ENCODE measurements at regions not wholly inside any gene's neighbourhood (a gene's known extent, or its start where the extent isn't known, plus 50 kb on each side); places are given as distances from the start of the nearest gene placed in this dataset.
"Not testable (repeated sequence)": the region's sequence is repeated elsewhere in the genome, so short reads cannot be mapped to it uniquely, and the experiment has no call there.

DNA sequence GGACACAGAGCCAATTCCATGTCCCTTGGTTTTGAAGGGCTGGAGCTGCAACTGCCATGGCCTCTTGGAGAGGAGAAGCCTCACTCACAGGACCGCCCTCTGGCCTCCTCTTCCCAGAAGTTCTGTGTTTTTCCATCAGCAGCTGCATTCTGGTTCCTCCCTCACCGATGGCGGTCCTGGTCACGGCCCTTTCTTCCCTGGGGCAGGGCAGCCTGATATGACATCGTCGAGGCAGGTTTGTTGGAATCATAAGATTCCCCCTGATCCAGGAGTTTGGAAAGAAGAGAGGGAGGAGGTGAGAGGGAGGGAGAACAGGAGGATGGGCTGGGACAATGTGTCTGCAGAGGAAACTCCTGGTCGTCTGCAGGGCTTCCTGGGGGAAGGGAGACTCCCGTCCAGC, 82.7 kb upstream of the PDZD8 start:
- no peak for DNase-seq (ENCODE audit: low read depth)

- no peak for DNase-seq (ENCODE audit: low read depth)
Observed at GRCh38 chr10:117457071-117457810, 82.0 kb upstream of the PDZD8 start.

DNA sequence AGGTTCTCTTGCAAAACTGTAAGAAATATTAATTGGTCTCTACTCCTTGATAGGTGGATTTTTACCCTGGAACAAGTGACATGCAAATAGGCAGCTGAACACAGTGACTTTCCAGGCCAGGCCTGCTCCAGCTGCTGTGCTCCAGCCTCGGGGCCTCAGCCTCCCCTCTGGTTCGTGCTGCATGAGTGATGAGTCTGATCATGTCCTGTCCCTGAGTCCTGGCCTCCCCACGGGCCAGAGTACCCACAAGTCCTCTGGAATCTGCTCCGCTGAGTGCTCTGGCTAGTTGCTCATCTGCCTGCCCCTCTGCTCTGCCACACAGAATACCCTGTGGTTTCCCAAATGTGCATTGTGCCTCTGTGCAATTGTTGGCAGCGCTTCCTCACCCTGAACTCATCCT, 80.1 kb upstream of the PDZD8 start:
- DNase-seq (ENCODE audit: low read depth), result no peak

DNA sequence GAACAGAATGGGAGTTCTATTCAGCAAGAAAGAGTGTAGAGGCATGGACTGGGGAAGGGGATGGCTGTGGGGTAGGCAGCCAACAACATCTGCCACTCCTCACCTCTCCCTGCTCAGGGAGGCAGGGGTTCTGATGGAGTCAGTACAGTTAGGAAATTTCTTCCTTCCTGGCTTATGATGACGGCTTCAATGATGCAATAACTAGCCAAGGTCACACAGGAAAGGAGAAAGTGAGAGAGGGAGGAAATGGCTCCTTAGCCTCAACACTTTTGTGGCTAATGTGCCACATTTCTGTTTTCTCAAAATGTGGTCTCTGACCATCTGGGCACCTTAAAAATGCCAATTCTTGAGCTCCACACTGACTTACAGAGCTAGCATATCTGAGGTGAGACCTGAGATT, 79.3 kb upstream of the PDZD8 start:
- DNase-seq (ENCODE audit: low read depth), result no peak

DNA sequence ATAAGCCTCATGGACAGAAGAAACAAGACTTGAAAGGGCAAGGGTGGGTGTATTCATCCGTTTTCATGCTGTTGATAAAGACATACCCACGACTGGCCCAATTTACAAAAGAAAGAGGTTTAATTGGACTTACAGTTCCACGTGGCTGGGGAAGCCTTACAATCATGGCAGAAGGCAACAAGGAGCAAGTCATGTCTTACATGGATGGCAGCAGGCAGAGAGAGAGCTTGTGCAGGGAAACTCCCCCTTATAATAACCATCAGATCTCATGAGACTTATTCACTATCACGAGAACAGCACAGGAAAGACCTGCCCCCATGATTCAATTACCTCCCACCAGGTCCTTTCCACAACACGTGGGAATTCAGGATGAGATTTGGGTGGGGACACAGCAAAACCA, 78.2 kb upstream of the PDZD8 start:
- not testable (repeated sequence) for DNase-seq (ENCODE audit: low read depth)

GRCh38 chr10:117450940-117451339, 75.7 kb upstream of the PDZD8 start:
- no peak for DNase-seq (ENCODE audit: low read depth)

DNA sequence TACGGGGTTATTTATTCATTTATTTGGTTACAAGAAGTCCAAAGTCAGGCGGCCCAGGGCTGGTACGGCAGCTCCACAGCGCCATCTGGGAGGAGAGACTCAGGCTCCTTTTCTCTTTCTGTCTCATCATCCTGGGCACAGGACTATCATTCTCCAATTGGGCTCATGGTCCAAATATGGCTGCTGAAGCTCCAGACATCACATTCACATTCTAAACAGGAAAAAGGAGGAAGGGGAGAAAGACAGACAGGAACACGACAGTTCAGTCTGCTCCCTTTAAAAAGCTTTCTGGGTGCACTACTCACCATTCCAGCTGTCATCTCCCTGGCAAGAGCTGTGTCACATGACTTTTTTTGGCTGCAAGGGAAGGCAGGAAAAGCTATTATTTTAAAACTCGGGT, 74.4 kb upstream of the PDZD8 start:
- DNase-seq (ENCODE audit: low read depth), result no peak

DNA sequence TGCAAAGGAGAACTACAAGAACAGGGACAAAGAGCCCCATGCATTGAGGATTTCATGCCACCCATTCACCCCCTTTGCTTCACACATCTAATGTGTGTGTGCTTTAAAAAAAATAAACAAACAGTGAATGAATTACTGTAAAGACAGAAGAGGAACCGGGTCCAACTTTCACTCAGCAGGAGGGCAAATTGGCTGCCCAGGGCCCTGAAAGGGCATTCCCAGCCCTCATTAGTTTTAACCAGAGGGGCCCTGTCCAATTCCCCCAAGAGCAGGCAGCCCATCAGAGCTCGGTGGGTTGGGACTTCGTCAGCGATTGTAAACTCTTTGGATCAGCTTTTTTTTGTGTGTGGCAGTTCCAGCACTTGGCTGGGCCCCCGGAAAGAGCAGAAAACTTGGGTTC, 73.6 kb upstream of the PDZD8 start:
- DNase-seq (ENCODE audit: low read depth), result no peak

DNA sequence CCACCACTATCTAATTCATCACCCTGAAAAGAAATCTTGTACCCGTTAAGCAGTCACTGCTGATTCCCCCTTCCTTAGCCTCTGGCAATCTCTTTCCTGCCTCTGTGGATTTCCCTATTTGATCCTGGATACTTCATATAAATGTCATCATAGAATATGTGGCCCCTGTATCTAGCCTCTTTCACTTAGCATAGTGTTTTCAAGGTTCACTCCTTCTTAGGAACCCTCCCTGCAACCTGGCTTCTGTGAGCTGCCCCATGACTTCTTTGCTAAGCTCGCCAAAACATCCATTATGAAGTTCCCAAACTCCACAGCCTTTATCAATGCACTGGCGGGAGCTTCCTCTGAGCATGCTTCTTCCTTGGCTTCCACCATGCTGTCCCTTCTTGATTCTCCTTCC, 70.8 kb upstream of the PDZD8 start:
- DNase-seq (ENCODE audit: low read depth), result no peak

GRCh38 chr10:117444497-117445040, 69.3 kb upstream of the PDZD8 start:
- DNase-seq (ENCODE audit: low read depth), result no peak

GRCh38 chr10:117443686-117444041, 68.4 kb upstream of the PDZD8 start:
- no peak for DNase-seq (ENCODE audit: low read depth)

GRCh38 chr10:117442944-117443685, 67.9 kb upstream of the PDZD8 start:
- peak; percentile 70 for DNase-seq (ENCODE audit: low read depth)

DNA sequence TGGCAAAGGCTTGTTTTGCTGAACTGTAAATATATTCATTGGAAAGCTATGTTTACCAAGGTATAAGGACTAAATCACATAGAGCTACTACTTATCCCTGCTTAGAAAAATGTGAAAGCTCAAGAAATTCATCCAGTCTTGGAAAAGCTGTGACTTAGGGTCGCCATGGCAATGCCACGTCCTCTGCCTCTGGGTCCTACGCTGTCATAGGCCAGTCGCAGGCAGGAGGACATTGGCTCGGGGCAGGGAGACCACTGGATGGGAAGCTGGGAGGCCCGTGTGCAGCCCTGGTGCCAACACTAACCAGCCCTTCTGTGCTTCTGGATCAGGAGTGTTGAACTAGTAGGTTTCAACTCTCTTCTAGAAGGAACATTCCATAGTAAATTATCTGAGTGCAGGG, 67.3 kb upstream of the PDZD8 start:
- no peak for DNase-seq (ENCODE audit: low read depth)

- peak; percentile 91 for DNase-seq (ENCODE audit: low read depth)
Observed at GRCh38 chr10:117441812-117442443, 66.7 kb upstream of the PDZD8 start.

DNA sequence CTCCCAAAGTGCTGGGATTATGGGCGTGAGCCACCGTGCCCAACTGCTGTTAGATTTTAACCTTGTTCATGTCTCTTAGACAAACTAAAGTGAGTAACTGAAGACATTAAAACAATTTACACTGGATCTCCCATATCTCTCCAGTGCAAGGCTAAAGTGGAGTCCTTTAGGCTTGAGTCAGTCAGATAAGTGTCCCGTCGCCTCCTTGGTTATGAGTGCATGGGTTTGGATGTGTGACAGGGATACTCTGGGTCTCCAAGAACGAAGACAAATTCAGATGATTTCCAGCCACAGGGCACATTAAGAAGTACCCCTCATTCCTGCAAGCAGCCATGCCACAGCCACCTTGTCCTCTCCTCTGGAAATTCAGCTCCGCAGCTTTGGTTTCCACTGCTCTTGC, 66.1 kb upstream of the PDZD8 start:
- DNase-seq (ENCODE audit: low read depth), result no peak

DNA sequence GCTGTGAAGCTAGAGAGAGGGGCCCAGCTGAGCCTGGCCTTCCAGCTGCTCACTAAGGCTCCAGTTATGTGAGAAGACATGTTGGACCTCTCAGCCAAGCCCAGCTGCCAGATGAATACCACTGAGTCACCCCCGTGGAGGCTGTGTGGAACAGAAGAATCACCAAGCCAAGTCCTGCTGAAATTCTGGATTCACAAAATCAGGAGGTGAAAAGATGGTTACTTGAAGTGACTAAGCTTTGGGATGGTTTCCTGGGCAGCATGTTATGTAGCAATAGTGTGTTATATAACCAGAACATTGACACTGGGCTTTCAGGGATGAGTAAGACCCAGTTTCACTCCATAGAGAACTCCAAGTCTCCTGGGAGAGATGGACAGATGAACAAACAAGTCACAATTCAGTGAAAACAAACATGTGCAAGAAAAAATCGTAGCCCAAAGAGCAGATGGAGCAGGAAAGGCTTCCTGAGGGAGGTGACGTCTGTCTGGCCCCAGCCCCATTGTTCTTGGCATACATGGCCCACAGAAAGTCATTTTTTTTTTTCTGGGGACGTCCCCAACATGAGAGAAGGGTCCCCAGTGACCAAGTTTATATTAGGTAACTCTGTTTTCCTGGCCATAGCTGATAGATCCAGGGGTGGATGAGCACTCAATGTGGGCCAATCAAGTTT, 64.1 kb upstream of the PDZD8 start:
- peak; percentile 75 for DNase-seq (ENCODE audit: low read depth)

DNA sequence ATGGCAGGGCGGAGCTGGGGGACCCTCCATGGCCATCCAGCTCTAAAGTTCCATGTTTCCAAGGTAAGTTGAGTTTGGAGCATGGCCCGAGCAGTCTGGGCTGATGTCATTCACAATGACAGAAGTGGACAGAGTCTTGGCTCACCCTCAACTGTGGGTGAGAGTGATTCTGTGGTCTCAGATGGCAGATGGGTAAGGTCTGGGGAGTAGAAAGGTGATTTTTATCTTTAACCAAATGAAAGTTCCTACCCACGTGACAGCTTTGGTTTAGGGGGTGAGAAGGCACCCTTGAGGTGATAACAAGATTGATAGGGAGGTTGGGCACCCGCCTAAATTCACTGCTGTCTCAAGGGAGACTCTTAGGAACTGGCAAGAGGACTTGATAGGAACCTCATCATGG, 57.6 kb upstream of the PDZD8 start:
- DNase-seq (ENCODE audit: low read depth), result no peak

DNA sequence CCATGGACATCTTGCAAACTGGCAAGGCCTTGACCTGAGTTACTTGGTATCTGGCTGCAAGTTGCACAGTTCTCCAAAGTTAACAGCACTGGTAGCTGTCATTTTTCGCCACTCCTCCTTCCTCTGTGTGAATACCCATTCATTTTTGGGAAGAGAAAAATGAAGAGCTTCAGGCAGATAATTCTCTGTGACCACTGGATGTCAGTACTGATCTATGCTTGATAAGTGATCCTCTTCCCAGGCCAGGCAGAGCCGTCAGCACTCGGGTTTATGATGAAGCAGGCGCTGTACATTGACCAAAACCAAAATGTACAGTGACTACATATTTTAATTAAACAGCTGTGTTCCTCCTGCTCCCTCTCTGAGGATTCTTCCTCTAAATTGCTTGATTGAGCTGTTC, 55.9 kb upstream of the PDZD8 start:
- peak; percentile 28 for DNase-seq (ENCODE audit: low read depth)

DNA sequence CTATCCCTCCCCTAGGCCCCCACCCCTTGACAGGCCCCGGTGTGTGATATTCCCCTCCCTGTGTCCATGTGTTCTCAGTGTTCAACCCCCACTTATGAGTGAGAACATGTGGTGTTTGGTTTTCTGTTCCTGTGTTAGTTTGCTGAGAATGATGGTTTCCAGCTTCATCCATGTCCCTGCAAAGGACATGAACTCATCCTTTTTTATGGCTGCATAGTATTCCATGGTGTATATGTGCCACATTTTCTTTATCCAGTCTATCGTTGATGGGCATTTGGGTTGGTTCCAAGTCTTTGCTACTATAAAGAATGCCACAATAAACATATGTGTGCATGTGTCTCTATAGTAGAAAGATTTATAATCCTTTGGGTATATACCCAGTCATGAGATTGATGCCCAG, 55.3 kb upstream of the PDZD8 start:
- not testable (repeated sequence) for DNase-seq (ENCODE audit: low read depth)

DNA sequence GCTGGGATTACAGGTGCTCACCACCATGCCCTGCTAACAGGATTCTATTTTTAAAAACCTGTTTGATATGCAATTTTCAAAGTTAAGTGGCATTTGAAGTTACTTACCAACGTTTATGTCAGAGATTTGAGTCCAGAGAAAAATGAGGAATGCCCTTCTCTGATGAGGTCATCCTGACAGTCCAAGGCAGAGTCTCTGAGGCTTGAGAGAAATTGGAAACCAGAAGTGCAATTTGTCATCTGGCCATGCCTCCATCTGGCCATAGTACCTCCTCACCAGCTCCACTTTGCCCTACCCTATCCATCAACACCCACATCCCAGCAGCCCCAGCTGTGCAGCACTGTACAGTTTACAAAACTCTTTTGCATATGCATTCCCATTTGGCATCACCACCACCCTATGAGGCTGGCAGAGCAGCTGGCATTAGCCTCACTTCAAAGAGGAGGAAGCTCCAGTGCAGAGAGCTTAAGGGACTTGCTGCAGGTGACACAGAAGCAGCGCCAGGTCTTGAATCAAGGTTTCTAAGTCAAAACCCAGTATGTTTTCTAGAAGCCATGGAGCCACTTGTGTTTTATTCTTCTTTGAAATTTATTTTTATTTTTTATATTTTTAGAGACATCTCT, 54.5 kb upstream of the PDZD8 start:
- DNase-seq (ENCODE audit: low read depth), result no peak

DNA sequence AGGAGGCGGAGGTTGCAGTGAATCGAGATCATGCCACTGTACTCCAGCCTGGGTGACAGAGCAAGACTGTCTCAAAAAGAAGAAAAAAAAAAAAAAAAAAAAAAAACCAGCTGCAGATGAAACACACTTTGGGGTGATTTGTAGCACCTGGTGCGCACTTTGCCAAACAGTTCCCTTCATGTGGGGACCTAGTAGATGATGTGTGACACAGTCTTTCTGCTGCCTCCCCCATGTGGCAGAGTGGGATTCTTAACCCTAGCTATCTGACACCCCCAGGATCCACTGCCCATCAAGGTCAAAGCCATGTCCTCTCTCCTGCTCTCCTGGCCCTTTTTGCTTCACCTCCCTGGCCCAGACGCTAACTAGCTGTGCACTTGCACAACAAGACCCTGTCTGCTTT, 52.1 kb upstream of the PDZD8 start:
- no peak for DNase-seq (ENCODE audit: low read depth)
